ENCODE measurements at regions not wholly inside any gene's neighbourhood (a gene's known extent, or its start where the extent isn't known, plus 50 kb on each side); places are given as distances from the start of the nearest gene placed in this dataset.

GRCh38 chr13:76000131-76000530, 364.0 kb downstream of the LMO7 start:
- TF ChIP-seq GATA3 (IDR thresholded peaks at IDR 0.05; ENCODE audit: low read depth, low read length): no peak
- TF ChIP-seq GATA2 (IDR thresholded peaks at IDR 0.05; ENCODE audit: low read depth, low read length): no peak

- TF ChIP-seq GATA2 (IDR thresholded peaks at IDR 0.05; ENCODE audit: low read depth, low read length) (no peak), GATA3 (IDR thresholded peaks at IDR 0.05; ENCODE audit: low read depth, low read length) (no peak)
Measured at GRCh38 chr13:75996582-75996981, 360.5 kb downstream of the LMO7 start.

GRCh38 chr13:75995966-75996365, 359.8 kb downstream of the LMO7 start:
- TF ChIP-seq GATA3 (IDR thresholded peaks at IDR 0.05; ENCODE audit: low read depth, low read length): no peak
- TF ChIP-seq GATA2 (IDR thresholded peaks at IDR 0.05; ENCODE audit: low read depth, low read length): no peak

GRCh38 chr13:75993823-75994222, 357.7 kb downstream of the LMO7 start:
- TF ChIP-seq GATA3 (IDR thresholded peaks at IDR 0.05; ENCODE audit: low read depth, low read length): no peak
- no peak for TF ChIP-seq GATA2 (IDR thresholded peaks at IDR 0.05; ENCODE audit: low read depth, low read length)

GRCh38 chr13:75993241-75993640, 357.1 kb downstream of the LMO7 start:
- no peak for TF ChIP-seq GATA2 (IDR thresholded peaks at IDR 0.05; ENCODE audit: low read depth, low read length)
- TF ChIP-seq GATA3 (IDR thresholded peaks at IDR 0.05; ENCODE audit: low read depth, low read length): no peak

- TF ChIP-seq GATA2 (IDR thresholded peaks at IDR 0.05; ENCODE audit: low read depth, low read length) (no peak), GATA3 (IDR thresholded peaks at IDR 0.05; ENCODE audit: low read depth, low read length) (no peak)
Measured at GRCh38 chr13:75986818-75987217, 350.7 kb downstream of the LMO7 start.

GRCh38 chr13:75985132-75985531, 349.0 kb downstream of the LMO7 start:
- TF ChIP-seq GATA2 (IDR thresholded peaks at IDR 0.05; ENCODE audit: low read depth, low read length) (no peak), GATA3 (IDR thresholded peaks at IDR 0.05; ENCODE audit: low read depth, low read length) (no peak)

- TF ChIP-seq GATA3 (IDR thresholded peaks at IDR 0.05; ENCODE audit: low read depth, low read length) (no peak), GATA2 (IDR thresholded peaks at IDR 0.05; ENCODE audit: low read depth, low read length) (no peak)
Measured at GRCh38 chr13:75978818-75979217, 342.7 kb downstream of the LMO7 start.

- no peak for TF ChIP-seq GATA2 (IDR thresholded peaks at IDR 0.05; ENCODE audit: low read depth, low read length)
- TF ChIP-seq GATA3 (IDR thresholded peaks at IDR 0.05; ENCODE audit: low read depth, low read length): no peak
Measured at GRCh38 chr13:75968103-75968838, 332.1 kb downstream of the LMO7 start.

- TF ChIP-seq GATA2 (IDR thresholded peaks at IDR 0.05; ENCODE audit: low read depth, low read length): no peak
- TF ChIP-seq GATA3 (IDR thresholded peaks at IDR 0.05; ENCODE audit: low read depth, low read length): no peak
Measured at GRCh38 chr13:75963302-75963701, 327.2 kb downstream of the LMO7 start.

GRCh38 chr13:75961911-75962310, 325.8 kb downstream of the LMO7 start:
- TF ChIP-seq GATA2 (IDR thresholded peaks at IDR 0.05; ENCODE audit: low read depth, low read length) (no peak), GATA3 (IDR thresholded peaks at IDR 0.05; ENCODE audit: low read depth, low read length) (no peak)

GRCh38 chr13:75960538-75960994, 324.4 kb downstream of the LMO7 start:
- TF ChIP-seq GATA2 (IDR thresholded peaks at IDR 0.05; ENCODE audit: low read depth, low read length) (no peak), GATA3 (IDR thresholded peaks at IDR 0.05; ENCODE audit: low read depth, low read length) (no peak)

GRCh38 chr13:75959861-75960481, 323.8 kb downstream of the LMO7 start:
- no peak for TF ChIP-seq GATA2 (IDR thresholded peaks at IDR 0.05; ENCODE audit: low read depth, low read length)
- no peak for TF ChIP-seq GATA3 (IDR thresholded peaks at IDR 0.05; ENCODE audit: low read depth, low read length)

- TF ChIP-seq GATA2 (IDR thresholded peaks at IDR 0.05; ENCODE audit: low read depth, low read length): no peak
- no peak for TF ChIP-seq GATA3 (IDR thresholded peaks at IDR 0.05; ENCODE audit: low read depth, low read length)
Measured at GRCh38 chr13:75947448-75947847, 311.3 kb downstream of the LMO7 start.
